ENCODE measurements at regions not wholly inside any gene's neighbourhood (a gene's known extent, or its start where the extent isn't known, plus 50 kb on each side); places are given as distances from the start of the nearest gene placed in this dataset.

DNA sequence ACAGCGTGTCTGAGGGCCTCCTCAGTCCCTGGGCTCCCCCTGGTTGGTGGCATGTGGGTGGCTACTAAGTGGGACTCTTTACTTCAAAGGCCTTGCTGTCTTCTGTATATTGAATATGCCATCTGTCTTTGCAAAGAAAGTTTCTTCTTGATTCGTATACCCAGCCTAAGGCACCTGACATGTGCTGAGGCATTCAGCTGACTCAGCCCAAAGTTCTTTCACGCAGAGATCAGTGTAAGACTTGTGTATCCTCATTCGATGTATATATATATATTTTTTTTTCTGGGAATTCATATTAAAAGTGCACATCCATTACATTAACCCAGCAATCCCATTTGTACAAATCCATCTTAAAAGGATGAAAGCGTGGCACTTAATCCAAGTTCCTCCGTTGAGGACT, 115.1 kb upstream of the PMEPA1 start:
- Histone ChIP-seq H4K20me1 (replicated peaks; ENCODE audit: control insufficient read depth, extremely low read depth, insufficient read depth, low read length) (no peaks in the 10 kb centered on the region), H3K9me1 (replicated peaks; ENCODE audit: control insufficient read depth, extremely low read depth, insufficient read depth, low read length) (no peaks in the 10 kb centered on the region), H3K79me2 (ENCODE audit: control insufficient read depth, insufficient read depth, low read length) (no peaks in the 10 kb centered on the region), H3K36me3 (ENCODE audit: control insufficient read depth in 2 of 2, extremely low read depth in 1 of 2, insufficient read depth in 2 of 2, low read length in 2 of 2) (no peaks in the 10 kb centered on the region), H3K9ac (replicated peaks; ENCODE audit: extremely low read depth, insufficient read depth, low read length) (no peak overlapping the region), H3K27ac (ENCODE audit: insufficient read depth, low read depth, low read length) (no peak overlapping the region), H3K27me3 (ENCODE audit: control insufficient read depth in 2 of 2, insufficient read depth in 2 of 2, low read length in 2 of 2) (peaks cover 2 to 4% of the 10 kb centered on the region in 2 experiments), H2AFZ (ENCODE audit: low read depth, low read length) (no peak overlapping the region), H3K4me2 (ENCODE audit: insufficient read depth, low read length) (no peak overlapping the region), H3K4me3 (replicated peaks in 1 of 3; ENCODE audit: insufficient read depth in 1 of 3, low read depth in 1 of 3, low read length in 3 of 3) (no peak overlapping the region), H3K9me3 (replicated peaks; ENCODE audit: control insufficient read depth, insufficient read depth, low read length) (no peaks in the 10 kb centered on the region), H3K4me1 (ENCODE audit: control insufficient read depth, extremely low read depth, insufficient read depth, low read length) (no peaks in the 10 kb centered on the region)
- CTCF ChIA-PET: no interaction called here
- no TSS peak for BruUV-seq (replicated peaks)
- FAIRE-seq (no peak), DNase-seq (ENCODE audit: low read depth, low spot score) (no peak)
- POLR2A ChIA-PET: no interaction called here
- intact Hi-C loops (cut with micrococcal nuclease) (no loop called here), dilution Hi-C loops (cut with MboI; ENCODE audit: extremely low pct_ligation_motif_present, low sequenced_read_pairs) (no loop called here)
- TF ChIP-seq, protein P1, sequence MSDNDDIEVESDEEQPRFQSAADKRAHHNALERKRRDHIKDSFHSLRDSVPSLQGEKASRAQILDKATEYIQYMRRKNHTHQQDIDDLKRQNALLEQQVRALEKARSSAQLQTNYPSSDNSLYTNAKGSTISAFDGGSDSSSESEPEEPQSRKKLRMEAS (IDR thresholded peaks at IDR 0.05; ENCODE audit: insufficient read depth, insufficient read length): no peak
- TF ChIP-seq FOS (IDR thresholded peaks at IDR 0.05; ENCODE audit: borderline replicate concordance, insufficient read depth, low read length) (no peak), JUN (IDR thresholded peaks at IDR 0.05; ENCODE audit: borderline replicate concordance, insufficient read depth, insufficient read length, low read depth) (no peak), GATA2 (IDR thresholded peaks at IDR 0.05; ENCODE audit: insufficient read depth, insufficient read length, low read depth, low read length) (no peak), POLR2A (IDR thresholded peaks at IDR 0.05; ENCODE audit: low read depth, low read length) (no peak), POLR2AphosphoS5 (IDR thresholded peaks at IDR 0.05; ENCODE audit: insufficient read depth, low read depth, low read length) (no peak), EZH2 (IDR thresholded peaks at IDR 0.05; ENCODE audit: borderline replicate concordance, low read depth, low read length, severe bottlenecking) (no peak)
- TF ChIP-seq, protein P2, sequence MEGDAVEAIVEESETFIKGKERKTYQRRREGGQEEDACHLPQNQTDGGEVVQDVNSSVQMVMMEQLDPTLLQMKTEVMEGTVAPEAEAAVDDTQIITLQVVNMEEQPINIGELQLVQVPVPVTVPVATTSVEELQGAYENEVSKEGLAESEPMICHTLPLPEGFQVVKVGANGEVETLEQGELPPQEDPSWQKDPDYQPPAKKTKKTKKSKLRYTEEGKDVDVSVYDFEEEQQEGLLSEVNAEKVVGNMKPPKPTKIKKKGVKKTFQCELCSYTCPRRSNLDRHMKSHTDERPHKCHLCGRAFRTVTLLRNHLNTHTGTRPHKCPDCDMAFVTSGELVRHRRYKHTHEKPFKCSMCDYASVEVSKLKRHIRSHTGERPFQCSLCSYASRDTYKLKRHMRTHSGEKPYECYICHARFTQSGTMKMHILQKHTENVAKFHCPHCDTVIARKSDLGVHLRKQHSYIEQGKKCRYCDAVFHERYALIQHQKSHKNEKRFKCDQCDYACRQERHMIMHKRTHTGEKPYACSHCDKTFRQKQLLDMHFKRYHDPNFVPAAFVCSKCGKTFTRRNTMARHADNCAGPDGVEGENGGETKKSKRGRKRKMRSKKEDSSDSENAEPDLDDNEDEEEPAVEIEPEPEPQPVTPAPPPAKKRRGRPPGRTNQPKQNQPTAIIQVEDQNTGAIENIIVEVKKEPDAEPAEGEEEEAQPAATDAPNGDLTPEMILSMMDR (IDR thresholded peaks at IDR 0.05; ENCODE audit: extremely low read depth in 1 of 2, insufficient read depth in 1 of 2, low read depth in 1 of 2, low read length in 2 of 2): no peak
